Caco-2 (cell line): ENCODE measurements at regions not wholly inside any gene's neighbourhood (a gene's known extent, or its start where the extent isn't known, plus 50 kb on each side); places are given as distances from the start of the nearest gene placed in this dataset.

ENCODE experiments used
- BruUV-seq: library from RNA; stranded (reverse); fragments of 400-500 nt; replicated peaks from 2 replicates; lab custom pipeline; 2021; lab: Mats Ljungman, UMichigan
- CTCF ChIA-PET: fragments of 300-600 bp; sonication (Branson Sonifier 250); formaldehyde crosslinking; loops from one replicate; lab custom pipeline; 2022; ENCODE audit warnings: antibody characterized with exemption; lab: Charles Lee
- POLR2A ChIA-PET: fragments of 300-600 bp; sonication (Branson Sonifier 250); formaldehyde crosslinking; loops from one replicate; lab custom pipeline; 2022; ENCODE audit warnings: antibody characterized with exemption; lab: Charles Lee
- DNase-seq, 2 experiments: peaks; one replicate each; pipeline versions ENCODE4 v3.0.0 to v3.0.0-alpha.2; 2020 to 2022
- H3K27me3 ChIP-seq: replicated peaks from 2 replicates; pipeline ENCODE4 v1.6.0; 2011; ENCODE audit warnings: low read length; ENCODE audit not compliant: control insufficient read depth, insufficient read depth
- H3K36me3 ChIP-seq: 2 replicates; pipeline ENCODE4 v1.5.1; 2011; ENCODE audit warnings: low read length; ENCODE audit not compliant: control insufficient read depth, insufficient read depth
- H3K4me1 ChIP-seq: fragments of 250-450 bp; sonication (Bioruptor Pico); 2 replicates; pipeline ENCODE4 v1.5.1; 2020; ENCODE audit warnings: mild to moderate bottlenecking
- H3K4me3 ChIP-seq: 2 replicates; pipeline ENCODE4 v1.5.1; 2011; ENCODE audit warnings: low read depth, mild to moderate bottlenecking, control low read depth, low read length
- H3K9me3 ChIP-seq: fragments of 250-450 bp; sonication (Bioruptor Pico); 2 replicates; pipeline ENCODE4 v1.5.1; 2020; ENCODE audit warnings: mild to moderate bottlenecking, moderate library complexity
- H3K27ac Mint-ChIP-seq: one replicate; pipeline ENCODE4 v1.8.0; 2022; ENCODE audit warnings: mixed read lengths; ENCODE audit not compliant: unreplicated experiment
- H3K27me3 Mint-ChIP-seq: one replicate; pipeline ENCODE4 v1.8.0; 2022; ENCODE audit warnings: mixed read lengths; ENCODE audit not compliant: insufficient read depth, unreplicated experiment
- H3K36me3 Mint-ChIP-seq: one replicate; pipeline ENCODE4 v1.8.0; 2022; ENCODE audit warnings: mild to moderate bottlenecking, mixed read lengths; ENCODE audit not compliant: insufficient read depth, unreplicated experiment
- H3K4me1 Mint-ChIP-seq: one replicate; pipeline ENCODE4 v1.8.0; 2022; ENCODE audit warnings: low read depth, mixed read lengths; ENCODE audit not compliant: unreplicated experiment
- H3K4me3 Mint-ChIP-seq: one replicate; pipeline ENCODE4 v1.8.0; 2022; ENCODE audit warnings: mild to moderate bottlenecking, moderate library complexity, mixed read lengths; ENCODE audit not compliant: unreplicated experiment
- H3K9me3 Mint-ChIP-seq: one replicate; pipeline ENCODE4 v1.8.0; 2022; ENCODE audit warnings: mixed read lengths; ENCODE audit not compliant: unreplicated experiment
- intact Hi-C: fragments of 100-400 bp; cut with micrococcal nuclease; formaldehyde crosslinking; loops from one replicate; pipeline ENCODE4 v1.10.0; 2022; ENCODE audit not compliant: unreplicated experiment
- TF ChIP-seq, protein P1 (sequence below), 2 experiments: fragments of 200-600 bp in 1 of 2; IDR thresholded peaks; 1 replicate in 1 of 2; 2 replicates in 1 of 2; pipeline versions ENCODE4 v1.5.1 to v1.8.0; 2011 to 2022; ENCODE audit warnings: antibody characterized with exemption in 1 of 2, control low read depth in 1 of 2, inconsistent platforms in 1 of 2, low read depth in 1 of 2, low read length in 1 of 2, mild to moderate bottlenecking in 1 of 2, moderate library complexity in 1 of 2; ENCODE audit not compliant: insufficient read depth in 1 of 2, severe bottlenecking in 1 of 2, unreplicated experiment in 1 of 2

DNA sequence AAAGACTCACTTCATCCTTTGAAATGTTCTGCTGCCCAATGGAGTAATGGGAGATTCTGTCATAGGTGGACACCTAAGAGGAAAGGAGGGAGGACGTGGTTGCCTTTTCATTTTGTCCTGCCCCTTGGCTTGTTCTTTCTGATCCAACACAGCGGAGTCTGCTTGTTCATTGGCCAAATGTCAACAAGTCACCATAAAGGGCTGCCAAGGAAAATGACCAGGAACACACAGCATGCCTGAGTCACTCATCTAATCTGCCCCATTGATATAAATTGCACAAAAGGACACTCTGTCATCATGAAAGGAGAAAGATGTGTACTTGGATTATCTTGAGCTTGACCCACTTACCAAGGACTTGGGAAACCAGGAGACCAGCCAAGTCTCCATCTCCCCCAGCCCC lies 422.9 kb downstream of the SETD4 start:
- ChIA-PET POLR2A (no interaction called here), CTCF (no interaction called here)
- H3K27me3 ChIP-seq, result no peaks in the 10 kb centered on the region
- 0 out of 2 replicates have a peak, but pooled peaks cover 6% of the 10 kb centered on the region for H3K9me3 ChIP-seq
- Mint-ChIP-seq H3K27me3 (peaks cover 11% of the 10 kb centered on the region), H3K27ac (no peak overlapping the region), H3K9me3 (no peaks in the 10 kb centered on the region), H3K4me1 (no peaks in the 10 kb centered on the region), H3K4me3 (no peak overlapping the region), H3K36me3 (no peaks in the 10 kb centered on the region)
- TF ChIP-seq, protein P1, sequence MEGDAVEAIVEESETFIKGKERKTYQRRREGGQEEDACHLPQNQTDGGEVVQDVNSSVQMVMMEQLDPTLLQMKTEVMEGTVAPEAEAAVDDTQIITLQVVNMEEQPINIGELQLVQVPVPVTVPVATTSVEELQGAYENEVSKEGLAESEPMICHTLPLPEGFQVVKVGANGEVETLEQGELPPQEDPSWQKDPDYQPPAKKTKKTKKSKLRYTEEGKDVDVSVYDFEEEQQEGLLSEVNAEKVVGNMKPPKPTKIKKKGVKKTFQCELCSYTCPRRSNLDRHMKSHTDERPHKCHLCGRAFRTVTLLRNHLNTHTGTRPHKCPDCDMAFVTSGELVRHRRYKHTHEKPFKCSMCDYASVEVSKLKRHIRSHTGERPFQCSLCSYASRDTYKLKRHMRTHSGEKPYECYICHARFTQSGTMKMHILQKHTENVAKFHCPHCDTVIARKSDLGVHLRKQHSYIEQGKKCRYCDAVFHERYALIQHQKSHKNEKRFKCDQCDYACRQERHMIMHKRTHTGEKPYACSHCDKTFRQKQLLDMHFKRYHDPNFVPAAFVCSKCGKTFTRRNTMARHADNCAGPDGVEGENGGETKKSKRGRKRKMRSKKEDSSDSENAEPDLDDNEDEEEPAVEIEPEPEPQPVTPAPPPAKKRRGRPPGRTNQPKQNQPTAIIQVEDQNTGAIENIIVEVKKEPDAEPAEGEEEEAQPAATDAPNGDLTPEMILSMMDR (IDR thresholded peaks at IDR 0.05; ENCODE audit: insufficient read depth in 1 of 2, low read depth in 1 of 2, low read length in 1 of 2, severe bottlenecking in 1 of 2, unreplicated experiment in 1 of 2), result no peak
- DNase-seq, result no peak
- no peak overlapping the region for H3K4me3 ChIP-seq
- intact Hi-C loops, result no loop called here
- no TSS peak for BruUV-seq
- no peaks in the 10 kb centered on the region for H3K36me3 ChIP-seq
- H3K4me1 ChIP-seq, result no peaks in the 10 kb centered on the region

DNA sequence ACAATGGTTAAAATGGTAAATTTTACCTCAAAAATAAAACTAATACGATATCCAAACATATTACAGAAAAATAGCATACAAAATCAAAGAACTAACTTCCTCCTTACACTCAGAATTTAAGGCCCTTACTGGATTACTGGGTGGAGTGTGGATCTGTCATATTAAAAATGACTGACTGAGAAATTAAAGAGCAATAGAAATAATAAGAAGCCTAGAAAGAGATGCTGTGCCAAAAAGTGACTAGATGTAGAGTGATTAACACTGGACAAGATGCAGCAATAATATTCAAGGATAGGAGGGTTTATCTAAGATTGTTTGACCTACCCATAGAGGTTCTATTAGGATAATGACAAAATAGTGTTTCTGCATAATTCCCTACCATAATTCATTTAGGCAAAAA lies 424.3 kb downstream of the SETD4 start:
- ChIA-PET POLR2A (no interaction called here), CTCF (no interaction called here)
- intact Hi-C loops, result no loop called here
- no peaks in the 10 kb centered on the region for H3K27me3 ChIP-seq
- Mint-ChIP-seq H3K36me3 (no peaks in the 10 kb centered on the region), H3K4me1 (no peaks in the 10 kb centered on the region), H3K27me3 (peaks cover 5% of the 10 kb centered on the region), H3K27ac (no peak overlapping the region), H3K4me3 (no peak overlapping the region), H3K9me3 (no peaks in the 10 kb centered on the region)
- BruUV-seq, result no TSS peak
- DNase-seq, result no peak
- H3K4me1 ChIP-seq, result no peaks in the 10 kb centered on the region
- H3K36me3 ChIP-seq, result no peaks in the 10 kb centered on the region
- TF ChIP-seq, protein P1 (IDR thresholded peaks at IDR 0.05; ENCODE audit: insufficient read depth in 1 of 2, low read depth in 1 of 2, low read length in 1 of 2, severe bottlenecking in 1 of 2, unreplicated experiment in 1 of 2), result no peak
- 0 out of 2 replicates have a peak, but pooled peaks cover 6% of the 10 kb centered on the region for H3K9me3 ChIP-seq
- H3K4me3 ChIP-seq, result no peak overlapping the region

DNA sequence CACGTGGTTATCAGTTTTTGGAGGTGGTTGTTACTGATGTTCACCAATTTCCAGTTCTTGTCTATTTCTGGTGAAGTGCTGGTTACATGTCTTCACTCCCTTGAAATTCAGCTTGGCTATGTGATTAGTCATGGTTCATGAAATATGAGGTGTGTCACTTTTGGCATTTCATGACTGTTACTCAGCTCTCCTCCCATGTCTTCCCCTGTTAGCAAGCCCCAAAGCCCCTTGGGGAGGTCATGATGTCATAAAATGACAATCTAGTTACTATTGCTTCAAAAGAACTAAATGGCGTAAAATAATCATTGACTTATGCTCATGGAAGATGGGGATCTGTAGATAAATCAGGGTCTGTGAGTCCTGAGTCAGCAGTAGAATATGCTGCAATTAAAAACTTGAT lies 425.1 kb downstream of the SETD4 start:
- intact Hi-C loops, result no loop called here
- Histone ChIP-seq H3K4me1 (no peaks in the 10 kb centered on the region), H3K27me3 (no peaks in the 10 kb centered on the region), H3K9me3 (0 out of 2 replicates have a peak, but pooled peaks cover 6% of the 10 kb centered on the region), H3K36me3 (no peaks in the 10 kb centered on the region), H3K4me3 (no peak overlapping the region)
- no peak for DNase-seq
- no TSS peak for BruUV-seq
- Mint-ChIP-seq H3K4me1 (no peaks in the 10 kb centered on the region), H3K27ac (no peak overlapping the region), H3K9me3 (no peaks in the 10 kb centered on the region), H3K27me3 (peaks cover 5% of the 10 kb centered on the region), H3K36me3 (no peaks in the 10 kb centered on the region), H3K4me3 (no peak overlapping the region)
- ChIA-PET CTCF (no interaction called here), POLR2A (no interaction called here)
- TF ChIP-seq, protein P1 (IDR thresholded peaks at IDR 0.05; ENCODE audit: insufficient read depth in 1 of 2, low read depth in 1 of 2, low read length in 1 of 2, severe bottlenecking in 1 of 2, unreplicated experiment in 1 of 2), result no peak
